22Rv1 (cell line): ENCODE measurements at regions not wholly inside any gene's neighbourhood (a gene's known extent, or its start where the extent isn't known, plus 50 kb on each side); places are given as distances from the start of the nearest gene placed in this dataset.

Experiments used
- ZFX ChIP-seq: fragments of 450-650 bp; IDR thresholded peaks from 2 replicates; pipeline ENCODE4 v1.6.1; 2017; ENCODE audit warnings: antibody characterized with exemption, borderline replicate concordance
- TF ChIP-seq, protein P1 (sequence below): fragments of 450-650 bp; IDR thresholded peaks from 2 replicates; pipeline ENCODE4 v1.5.1; 2017; ENCODE audit warnings: mild to moderate bottlenecking

DNA sequence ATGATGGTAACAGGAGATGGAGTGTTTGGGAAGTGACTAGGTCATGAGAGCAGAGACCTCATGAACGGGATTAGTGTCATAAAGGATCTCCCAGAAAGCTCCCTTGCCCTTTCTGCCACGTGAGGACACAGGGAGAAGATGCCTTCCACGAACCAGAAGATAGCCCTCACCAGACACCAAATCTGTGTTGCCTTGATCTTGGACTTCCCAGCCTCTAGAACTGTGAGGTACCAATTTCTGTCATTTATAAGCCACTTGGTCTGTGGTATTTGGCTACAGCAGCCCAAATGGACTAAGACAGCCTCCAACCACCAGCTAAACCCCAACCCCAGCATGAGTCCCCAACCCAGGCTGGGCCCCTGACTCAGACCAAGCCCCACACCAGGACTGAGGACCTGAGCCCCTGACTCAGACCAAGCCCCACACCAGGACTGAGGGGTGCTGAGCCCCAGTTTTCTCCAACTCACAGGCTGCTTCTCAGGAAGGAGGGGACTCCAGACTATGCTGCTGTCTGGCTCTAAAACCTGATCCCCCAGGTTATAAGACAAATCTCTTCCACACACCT lies 54.1 kb downstream of the PTPRS start:
- TF ChIP-seq, protein P1, sequence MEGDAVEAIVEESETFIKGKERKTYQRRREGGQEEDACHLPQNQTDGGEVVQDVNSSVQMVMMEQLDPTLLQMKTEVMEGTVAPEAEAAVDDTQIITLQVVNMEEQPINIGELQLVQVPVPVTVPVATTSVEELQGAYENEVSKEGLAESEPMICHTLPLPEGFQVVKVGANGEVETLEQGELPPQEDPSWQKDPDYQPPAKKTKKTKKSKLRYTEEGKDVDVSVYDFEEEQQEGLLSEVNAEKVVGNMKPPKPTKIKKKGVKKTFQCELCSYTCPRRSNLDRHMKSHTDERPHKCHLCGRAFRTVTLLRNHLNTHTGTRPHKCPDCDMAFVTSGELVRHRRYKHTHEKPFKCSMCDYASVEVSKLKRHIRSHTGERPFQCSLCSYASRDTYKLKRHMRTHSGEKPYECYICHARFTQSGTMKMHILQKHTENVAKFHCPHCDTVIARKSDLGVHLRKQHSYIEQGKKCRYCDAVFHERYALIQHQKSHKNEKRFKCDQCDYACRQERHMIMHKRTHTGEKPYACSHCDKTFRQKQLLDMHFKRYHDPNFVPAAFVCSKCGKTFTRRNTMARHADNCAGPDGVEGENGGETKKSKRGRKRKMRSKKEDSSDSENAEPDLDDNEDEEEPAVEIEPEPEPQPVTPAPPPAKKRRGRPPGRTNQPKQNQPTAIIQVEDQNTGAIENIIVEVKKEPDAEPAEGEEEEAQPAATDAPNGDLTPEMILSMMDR = no peak
- no peak for TF ChIP-seq ZFX
